GM21423 (cell line): ENCODE measurements at regions not wholly inside any gene's neighbourhood (a gene's known extent, or its start where the extent isn't known, plus 50 kb on each side); places are given as distances from the start of the nearest gene placed in this dataset.
A peak's percentile ranks its signal among the peaks of the same experiment; 100 is the strongest.

ENCODE experiments used
- ATAC-seq: cut with Tn5 transposase; IDR thresholded peaks from one replicate; pipeline ENCODE4 v1.9.1; 2021; ENCODE audit warnings: mild to moderate bottlenecking, moderate library complexity; ENCODE audit not compliant: unreplicated experiment

- ATAC-seq = no peak
These were observed 280.9 kb downstream of the ARAP2 start for GRCh38 chr4:35963383-35963782.

GRCh38 chr4:35963974-35964515, 280.3 kb downstream of the ARAP2 start:
- ATAC-seq = no peak

- peak; percentile 79 for ATAC-seq
These were observed 279.0 kb downstream of the ARAP2 start for GRCh38 chr4:35965300-35965699.

GRCh38 chr4:35966566-35966965, 277.7 kb downstream of the ARAP2 start:
- no peak for ATAC-seq

- peak; percentile 53 for ATAC-seq
These were observed 273.9 kb downstream of the ARAP2 start for GRCh38 chr4:35970366-35970960.

- ATAC-seq = no peak
These were observed 271.5 kb downstream of the ARAP2 start for GRCh38 chr4:35972814-35973213.

- no peak for ATAC-seq
These were observed 268.5 kb downstream of the ARAP2 start for GRCh38 chr4:35975617-35976355.

GRCh38 chr4:35978551-35978950, 265.8 kb downstream of the ARAP2 start:
- no peak for ATAC-seq

- no peak for ATAC-seq
These were observed 262.0 kb downstream of the ARAP2 start for GRCh38 chr4:35982318-35982717.

GRCh38 chr4:35986537-35986936, 257.8 kb downstream of the ARAP2 start:
- no peak for ATAC-seq

GRCh38 chr4:35993606-35994005, 250.7 kb downstream of the ARAP2 start:
- ATAC-seq = no peak

GRCh38 chr4:36000941-36001557, 243.3 kb downstream of the ARAP2 start:
- ATAC-seq = no peak

- ATAC-seq = no peak
These were observed 241.3 kb downstream of the ARAP2 start for GRCh38 chr4:36003051-36003450.

GRCh38 chr4:36004204-36004851, 240.0 kb downstream of the ARAP2 start:
- ATAC-seq = no peak

GRCh38 chr4:36006226-36006625, 238.1 kb downstream of the ARAP2 start:
- ATAC-seq = no peak

- ATAC-seq = no peak
These were observed 233.9 kb downstream of the ARAP2 start for GRCh38 chr4:36010397-36010929.

- no peak for ATAC-seq
These were observed 232.9 kb downstream of the ARAP2 start for GRCh38 chr4:36011381-36011780.

- ATAC-seq = no peak
These were observed 231.8 kb downstream of the ARAP2 start for GRCh38 chr4:36012503-36012902.

- no peak for ATAC-seq
These were observed 231.1 kb downstream of the ARAP2 start for GRCh38 chr4:36013206-36013605.
